Activated naive CD4-positive, alpha-beta T cell treated with anti-CD3 and anti-CD28 coated beads, Interleukin-2, amount 50 U/mL, for 24 hours (primary cell): ENCODE measurements at regions not wholly inside any gene's neighbourhood (a gene's known extent, or its start where the extent isn't known, plus 50 kb on each side); places are given as distances from the start of the nearest gene placed in this dataset.
A peak's percentile ranks its signal among the peaks of the same experiment; 100 is the strongest.

Source experiments
- H3K27ac Mint-ChIP-seq: one replicate; pipeline ENCODE4 v1.8.0; 2021; ENCODE audit warnings: mild to moderate bottlenecking, mixed read lengths
- H3K27me3 Mint-ChIP-seq: one replicate; pipeline ENCODE4 v1.8.0; 2021; ENCODE audit warnings: mixed read lengths
- H3K36me3 Mint-ChIP-seq: one replicate; pipeline ENCODE4 v1.8.0; 2021; ENCODE audit warnings: mixed read lengths
- H3K4me1 Mint-ChIP-seq: one replicate; pipeline ENCODE4 v1.8.0; 2021; ENCODE audit warnings: mixed read lengths
- H3K4me3 Mint-ChIP-seq: one replicate; pipeline ENCODE4 v1.8.0; 2021; ENCODE audit warnings: mild to moderate bottlenecking, mixed read lengths
- H3K9me3 Mint-ChIP-seq: one replicate; pipeline ENCODE4 v1.8.0; 2021; ENCODE audit warnings: mixed read lengths

GRCh38 chr1:25026304-25026703 lies 96.2 kb upstream of the RUNX3 start:
- H3K27me3 Mint-ChIP-seq = no peaks in the 10 kb centered on the region
- H3K9me3 Mint-ChIP-seq = no peaks in the 10 kb centered on the region
- H3K4me3 Mint-ChIP-seq = no peak overlapping the region
- H3K4me1 Mint-ChIP-seq = peaks cover 83% of the 10 kb centered on the region
- no peak overlapping the region for H3K27ac Mint-ChIP-seq
- H3K36me3 Mint-ChIP-seq = no peaks in the 10 kb centered on the region

DNA sequence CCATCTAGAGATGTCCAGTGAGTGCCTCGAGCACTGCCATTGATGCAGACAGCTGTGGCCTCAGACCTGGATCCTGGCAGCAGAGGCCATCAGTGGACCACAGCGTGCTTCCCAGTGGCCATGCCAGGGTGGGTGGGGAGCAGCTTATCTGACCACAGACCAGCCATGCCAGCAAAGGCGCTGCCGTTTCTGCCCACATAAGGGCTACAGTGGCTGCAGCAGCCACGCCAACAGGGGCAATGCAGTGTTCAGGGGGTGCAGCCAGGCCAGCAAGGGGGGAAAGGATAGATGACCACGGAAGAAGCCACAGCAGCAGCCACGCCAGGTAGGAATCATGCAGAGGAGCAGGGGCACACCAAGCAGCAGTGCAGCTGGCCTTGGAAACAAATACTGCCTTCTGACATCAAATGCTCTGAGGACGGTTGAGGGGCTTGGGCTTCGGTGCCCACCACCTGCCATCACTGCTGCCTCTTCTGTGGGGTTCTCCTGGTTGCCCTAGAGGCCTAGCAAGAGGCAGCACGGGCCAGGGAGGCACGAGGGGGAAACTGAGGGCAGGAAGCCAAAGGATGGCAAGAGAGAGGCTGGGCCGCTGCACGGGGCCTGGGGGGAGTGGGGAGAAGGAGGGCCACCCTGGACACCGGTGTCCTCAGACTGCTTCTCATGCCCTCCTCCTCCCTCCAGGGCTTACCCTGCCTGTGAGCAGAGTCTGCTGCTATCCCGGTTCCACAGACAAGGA lies 94.7 kb upstream of the RUNX3 start:
- Mint-ChIP-seq H3K27me3 (no peaks in the 10 kb centered on the region), H3K4me1 (peaks cover 83% of the 10 kb centered on the region), H3K4me3 (no peak overlapping the region), H3K9me3 (no peaks in the 10 kb centered on the region), H3K36me3 (no peaks in the 10 kb centered on the region), H3K27ac (peak overlapping the region; percentile 51)

DNA sequence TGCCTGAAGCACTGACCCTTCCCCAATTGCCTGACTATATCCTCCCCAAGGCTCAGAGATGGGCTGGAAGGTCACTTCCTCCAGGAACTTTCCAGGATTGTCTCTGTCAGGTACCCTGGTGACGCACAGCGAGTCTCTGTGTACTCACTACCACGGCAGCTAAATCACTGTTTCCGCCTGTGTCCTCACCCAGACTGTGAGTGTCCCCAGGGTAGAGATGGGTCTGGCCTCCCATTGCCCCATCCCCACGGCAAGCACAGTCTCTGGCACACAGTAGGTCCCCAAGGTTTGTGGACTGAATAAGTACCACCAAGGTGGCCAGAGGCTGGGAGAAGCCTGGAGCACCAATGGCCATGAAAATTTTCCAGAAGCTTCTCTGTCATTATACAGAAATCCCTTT lies 93.8 kb upstream of the RUNX3 start:
- peak overlapping the region; percentile 97 for H3K27ac Mint-ChIP-seq
- H3K4me3 Mint-ChIP-seq = peak overlapping the region; percentile 72
- peaks cover 79% of the 10 kb centered on the region for H3K4me1 Mint-ChIP-seq
- no peaks in the 10 kb centered on the region for H3K9me3 Mint-ChIP-seq
- no peaks in the 10 kb centered on the region for H3K36me3 Mint-ChIP-seq
- H3K27me3 Mint-ChIP-seq = no peaks in the 10 kb centered on the region

- Mint-ChIP-seq H3K27ac (peak overlapping the region; percentile 97), H3K9me3 (no peaks in the 10 kb centered on the region), H3K4me3 (peak overlapping the region; percentile 72), H3K4me1 (peaks cover 78% of the 10 kb centered on the region), H3K36me3 (no peaks in the 10 kb centered on the region), H3K27me3 (no peaks in the 10 kb centered on the region)
Measured at GRCh38 chr1:25023190-25023578, 93.1 kb upstream of the RUNX3 start.

- Mint-ChIP-seq H3K4me3 (peak overlapping the region; percentile 72), H3K9me3 (no peaks in the 10 kb centered on the region), H3K36me3 (no peaks in the 10 kb centered on the region), H3K4me1 (peaks cover 78% of the 10 kb centered on the region), H3K27ac (peak overlapping the region; percentile 97), H3K27me3 (no peaks in the 10 kb centered on the region)
Measured at GRCh38 chr1:25022361-25023189, 92.5 kb upstream of the RUNX3 start.

GRCh38 chr1:25021591-25022215 lies 91.6 kb upstream of the RUNX3 start:
- Mint-ChIP-seq H3K4me3 (no peak overlapping the region), H3K9me3 (no peaks in the 10 kb centered on the region), H3K27me3 (no peaks in the 10 kb centered on the region)

GRCh38 chr1:25020851-25021590 lies 90.9 kb upstream of the RUNX3 start:
- H3K4me3 Mint-ChIP-seq = no peak overlapping the region
- no peaks in the 10 kb centered on the region for H3K36me3 Mint-ChIP-seq
- H3K9me3 Mint-ChIP-seq = no peaks in the 10 kb centered on the region
- no peaks in the 10 kb centered on the region for H3K27me3 Mint-ChIP-seq
- peak overlapping the region; percentile 83 for H3K27ac Mint-ChIP-seq
- H3K4me1 Mint-ChIP-seq = peaks cover 73% of the 10 kb centered on the region

More at GRCh38 chr1:25021591-25022215, 91.6 kb upstream of the RUNX3 start:
- Mint-ChIP-seq H3K36me3 (no peaks in the 10 kb centered on the region), H3K27ac (peak overlapping the region; percentile 83), H3K4me1 (peaks cover 76% of the 10 kb centered on the region)

GRCh38 chr1:25020173-25020845 lies 90.2 kb upstream of the RUNX3 start:
- no peak overlapping the region for H3K4me3 Mint-ChIP-seq

DNA sequence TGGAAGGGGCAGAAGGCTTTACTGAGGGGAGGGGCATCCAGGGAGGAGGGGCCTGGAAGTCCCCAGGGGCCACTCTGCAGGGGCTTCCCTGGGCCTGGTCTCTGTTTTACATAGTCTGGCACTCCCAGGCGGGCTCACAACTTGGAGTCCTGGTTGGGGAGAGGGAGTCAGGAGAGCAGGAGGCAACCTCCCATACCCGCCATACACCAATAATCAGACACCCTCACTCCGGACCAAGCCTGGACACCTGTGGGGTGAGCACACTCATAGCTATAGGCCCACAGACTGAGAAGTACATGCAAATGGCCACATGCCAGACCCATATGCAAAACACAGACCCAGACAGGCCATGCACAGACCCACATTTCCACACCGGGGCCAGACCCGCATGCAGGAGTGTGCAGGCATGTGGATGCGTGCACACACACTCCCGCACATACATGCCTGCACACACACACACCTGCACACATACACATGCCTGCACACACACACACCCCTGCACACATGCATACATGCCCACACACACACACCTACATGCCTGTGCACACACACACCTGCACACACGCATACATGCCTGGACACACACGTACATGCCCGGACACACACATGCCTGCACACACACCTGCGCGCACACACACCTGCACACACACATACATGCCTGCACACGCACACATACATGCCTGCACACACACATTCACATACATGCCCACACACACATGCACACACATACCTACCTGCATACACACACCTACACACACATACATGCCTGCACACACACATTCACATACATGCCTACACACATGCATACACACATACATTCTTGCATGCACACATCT lies 89.5 kb upstream of the RUNX3 start:
- Mint-ChIP-seq H3K4me1 (peaks cover 60% of the 10 kb centered on the region), H3K4me3 (no peak overlapping the region), H3K36me3 (no peaks in the 10 kb centered on the region), H3K9me3 (no peaks in the 10 kb centered on the region), H3K27me3 (no peaks in the 10 kb centered on the region), H3K27ac (peak overlapping the region; percentile 3)

More at GRCh38 chr1:25020173-25020845, 90.2 kb upstream of the RUNX3 start:
- Mint-ChIP-seq H3K27ac (peak overlapping the region; percentile 83), H3K9me3 (no peaks in the 10 kb centered on the region), H3K36me3 (no peaks in the 10 kb centered on the region), H3K27me3 (no peaks in the 10 kb centered on the region), H3K4me1 (peaks cover 68% of the 10 kb centered on the region)

GRCh38 chr1:25018943-25019336 lies 88.9 kb upstream of the RUNX3 start:
- Mint-ChIP-seq H3K27me3 (no peaks in the 10 kb centered on the region), H3K4me3 (no peak overlapping the region), H3K36me3 (no peaks in the 10 kb centered on the region), H3K27ac (no peak overlapping the region), H3K9me3 (no peaks in the 10 kb centered on the region), H3K4me1 (peaks cover 54% of the 10 kb centered on the region)

GRCh38 chr1:25018110-25018735 lies 88.1 kb upstream of the RUNX3 start:
- Mint-ChIP-seq H3K9me3 (no peaks in the 10 kb centered on the region), H3K4me3 (no peak overlapping the region), H3K27me3 (no peaks in the 10 kb centered on the region), H3K27ac (peak overlapping the region; percentile 55), H3K36me3 (no peaks in the 10 kb centered on the region), H3K4me1 (peaks cover 47% of the 10 kb centered on the region)

DNA sequence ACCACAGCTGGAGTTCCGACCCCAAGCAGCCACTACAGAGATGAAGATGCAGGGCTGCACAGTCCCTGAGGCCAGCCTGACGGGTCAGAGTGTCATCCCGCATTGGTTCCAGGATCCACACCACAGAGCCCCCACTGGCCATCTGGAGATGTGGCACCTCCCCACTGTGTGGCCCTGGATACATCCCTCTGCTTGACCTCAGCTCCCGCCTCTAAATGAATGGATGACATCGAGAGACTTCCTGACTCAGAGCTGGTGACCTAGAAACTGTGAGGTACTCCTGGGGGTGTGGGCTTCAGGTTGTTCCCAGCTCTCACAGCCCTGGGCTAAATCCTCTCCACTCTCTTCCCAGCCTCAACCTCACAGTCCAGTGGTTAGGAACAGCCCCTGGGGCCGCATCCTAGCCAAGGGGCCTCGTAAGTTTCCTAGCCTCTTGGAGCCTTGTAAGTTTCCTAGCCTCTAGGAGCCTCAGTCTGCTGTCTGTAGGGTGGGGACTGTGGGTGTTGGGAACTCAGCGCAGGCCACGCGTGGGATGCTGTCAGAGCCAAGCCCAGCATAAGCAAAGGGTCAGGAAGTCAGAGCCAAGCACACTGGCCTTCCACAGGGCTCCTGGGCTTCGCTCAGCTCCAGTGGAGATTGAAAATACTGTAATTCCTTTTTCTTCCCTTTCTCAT lies 87.5 kb upstream of the RUNX3 start:
- Mint-ChIP-seq H3K36me3 (no peaks in the 10 kb centered on the region), H3K27ac (peak overlapping the region; percentile 51), H3K27me3 (no peaks in the 10 kb centered on the region), H3K9me3 (no peaks in the 10 kb centered on the region), H3K4me1 (peaks cover 43% of the 10 kb centered on the region), H3K4me3 (no peak overlapping the region)
